Smooth muscle cell (in vitro differentiated cells): ENCODE measurements at regions not wholly inside any gene's neighbourhood (a gene's known extent, or its start where the extent isn't known, plus 50 kb on each side); places are given as distances from the start of the nearest gene placed in this dataset.

Source experiments
- DNase-seq: peaks from one replicate; lab custom pipeline; 2025; ENCODE audit not compliant: unreplicated experiment; lab: John Stamatoyannopoulos, UW
- H2AFZ ChIP-seq: fragments of 200-600 bp; sonication (generic); 2 replicates; pipeline ENCODE4 v1.6.0; 2016; ENCODE audit warnings: antibody characterized with exemption, low read depth, mild to moderate bottlenecking
- H3F3A ChIP-seq: fragments of 200-600 bp; sonication (generic); 2 replicates; pipeline ENCODE4 v1.6.0; 2017; ENCODE audit warnings: antibody characterized with exemption, low read depth
- H3K27ac ChIP-seq: fragments of 200-600 bp; sonication (generic); 2 replicates; pipeline ENCODE4 v1.5.1; 2016; ENCODE audit warnings: low read depth, mild to moderate bottlenecking
- H3K27me3 ChIP-seq: fragments of 200-600 bp; sonication (generic); 2 replicates; pipeline ENCODE4 v1.6.1; 2016; ENCODE audit warnings: low read depth, mild to moderate bottlenecking
- H3K36me3 ChIP-seq: fragments of 200-600 bp; sonication (generic); 2 replicates; pipeline ENCODE4 v1.5.1; 2016; ENCODE audit warnings: low read depth
- H3K4me1 ChIP-seq: fragments of 200-600 bp; sonication (generic); 2 replicates; pipeline ENCODE4 v1.5.1; 2016; ENCODE audit warnings: low read depth
- H3K4me2 ChIP-seq: fragments of 200-600 bp; sonication (generic); 2 replicates; pipeline ENCODE4 v1.6.0; 2016; ENCODE audit warnings: mild to moderate bottlenecking
- H3K4me3 ChIP-seq: fragments of 200-600 bp; sonication (generic); 2 replicates; pipeline ENCODE4 v1.5.1; 2016; ENCODE audit warnings: mild to moderate bottlenecking
- H3K79me2 ChIP-seq: fragments of 200-600 bp; sonication (generic); 2 replicates; pipeline ENCODE4 v1.6.0; 2016; ENCODE audit warnings: low read depth, mild to moderate bottlenecking
- H3K9ac ChIP-seq: fragments of 200-600 bp; sonication (generic); 2 replicates; pipeline ENCODE4 v1.6.0; 2016; ENCODE audit warnings: low read depth
- H3K9me3 ChIP-seq: fragments of 200-600 bp; sonication (generic); replicated peaks from 2 replicates; pipeline ENCODE4 v1.5.1; 2016; ENCODE audit warnings: low read depth
- H4K20me1 ChIP-seq: fragments of 200-600 bp; sonication (generic); 2 replicates; pipeline ENCODE4 v1.6.0; 2016; ENCODE audit warnings: low read depth
- CTCF ChIP-seq: fragments of 200-600 bp; sonication (generic); IDR thresholded peaks from 2 replicates; pipeline ENCODE4 v1.5.1; 2017; ENCODE audit warnings: borderline replicate concordance, mild to moderate bottlenecking, antibody characterized with exemption; ENCODE audit not compliant: insufficient read depth, poor library complexity, severe bottlenecking
- WGBS: methylation state at CpG from one replicate; pipeline ENCODE4 v1.1.7; 2016; ENCODE audit warnings: low lambda C conversion rate; 5-methylcytosine and 5-hydroxymethylcytosine counted together

- 84% methylated on average over 2 of the region's 2 CpGs for WGBS
- TF ChIP-seq CTCF: no peak
- DNase-seq: no peak
Measured at GRCh38 chr9:78622126-78622525, 325.2 kb downstream of the PSAT1 start.

DNA sequence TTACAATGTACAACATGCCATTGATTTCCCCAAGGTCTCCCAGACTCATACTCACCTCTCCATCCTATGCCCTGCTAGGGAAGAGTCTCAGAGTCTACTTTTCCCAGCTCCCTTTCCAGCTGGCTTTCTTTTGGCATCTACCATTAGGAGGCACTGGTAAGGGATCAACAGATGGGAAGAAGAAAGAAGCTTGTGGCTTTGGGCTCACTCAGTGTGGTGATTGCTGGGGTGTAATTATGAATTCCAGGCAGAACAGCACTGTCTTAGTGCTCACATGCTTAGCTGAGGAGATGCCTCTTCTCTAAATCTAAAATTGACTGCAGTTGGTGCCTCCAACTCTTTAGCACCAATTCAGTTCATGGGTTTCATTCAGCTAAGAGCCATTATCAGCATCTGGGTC, 330.0 kb downstream of the PSAT1 start:
- no peaks in the 10 kb centered on the region for H3K79me2 ChIP-seq
- DNase-seq: no peak

More at GRCh38 chr9:78622126-78622525, 325.2 kb downstream of the PSAT1 start:
- Histone ChIP-seq H3K4me1 (no peaks in the 10 kb centered on the region), H3F3A (no peaks in the 10 kb centered on the region), H3K9me3 (no peaks in the 10 kb centered on the region), H4K20me1 (no peaks in the 10 kb centered on the region), H3K4me2 (no peak overlapping the region), H3K36me3 (no peaks in the 10 kb centered on the region), H3K9ac (no peak overlapping the region), H3K27ac (no peak overlapping the region), H2AFZ (no peak overlapping the region), H3K4me3 (no peak overlapping the region), H3K27me3 (no peaks in the 10 kb centered on the region), H3K79me2 (no peaks in the 10 kb centered on the region)

GRCh38 chr9:78630966-78631365, 334.0 kb downstream of the PSAT1 start:
- H3K9me3 ChIP-seq: no peaks in the 10 kb centered on the region
- no peak overlapping the region for H3K4me2 ChIP-seq
- H3F3A ChIP-seq: no peaks in the 10 kb centered on the region
- H3K4me1 ChIP-seq: no peaks in the 10 kb centered on the region
- H4K20me1 ChIP-seq: no peaks in the 10 kb centered on the region
- no peak overlapping the region for H2AFZ ChIP-seq
- no peak overlapping the region for H3K9ac ChIP-seq
- no peak overlapping the region for H3K4me3 ChIP-seq
- H3K79me2 ChIP-seq: no peaks in the 10 kb centered on the region
- WGBS: 68% methylated on average over 4 of the region's 4 CpGs
- H3K36me3 ChIP-seq: no peaks in the 10 kb centered on the region
- H3K27me3 ChIP-seq: peaks cover 7% of the 10 kb centered on the region
- no peak for DNase-seq
- no peak for TF ChIP-seq CTCF
- no peak overlapping the region for H3K27ac ChIP-seq

More for the DNA sequence above, 330.0 kb downstream of the PSAT1 start:
- Histone ChIP-seq H2AFZ (no peak overlapping the region), H3K36me3 (no peaks in the 10 kb centered on the region), H3K4me2 (no peak overlapping the region), H3K4me1 (no peaks in the 10 kb centered on the region), H3K27ac (no peak overlapping the region), H3F3A (no peaks in the 10 kb centered on the region), H3K9me3 (no peaks in the 10 kb centered on the region), H4K20me1 (no peaks in the 10 kb centered on the region), H3K4me3 (no peak overlapping the region), H3K27me3 (peaks cover 7% of the 10 kb centered on the region), H3K9ac (no peak overlapping the region)
- TF ChIP-seq CTCF: no peak

DNA sequence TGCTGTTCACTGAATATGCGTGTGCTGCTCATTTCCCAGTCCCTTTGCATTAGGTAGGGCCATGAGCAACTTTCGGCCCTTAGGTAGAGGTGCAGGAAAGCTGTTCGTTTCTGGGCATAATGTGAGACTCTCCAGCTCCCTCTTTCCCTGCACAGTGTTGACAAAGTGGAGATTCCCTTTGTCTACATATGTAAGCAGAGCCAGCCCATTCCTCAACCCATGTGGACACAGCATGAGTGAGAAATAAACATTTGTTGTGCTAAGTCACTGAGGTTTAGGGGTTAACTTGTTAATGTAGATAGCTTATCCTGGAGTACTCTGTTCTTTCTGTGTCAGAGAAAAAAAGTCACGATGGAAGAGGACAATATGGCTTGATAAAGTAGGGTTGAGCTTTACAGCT, 343.8 kb downstream of the PSAT1 start:
- Histone ChIP-seq H2AFZ (no peak overlapping the region), H3K79me2 (no peaks in the 10 kb centered on the region), H3K27ac (no peak overlapping the region), H3K9me3 (no peaks in the 10 kb centered on the region), H3K27me3 (no peaks in the 10 kb centered on the region), H3K4me2 (no peak overlapping the region), H3F3A (no peaks in the 10 kb centered on the region), H3K36me3 (no peaks in the 10 kb centered on the region), H3K9ac (no peak overlapping the region), H4K20me1 (no peaks in the 10 kb centered on the region), H3K4me1 (no peaks in the 10 kb centered on the region), H3K4me3 (no peak overlapping the region)
- no peak for TF ChIP-seq CTCF
- DNase-seq: no peak
- WGBS: 75% methylated on average over 4 of the region's 4 CpGs
